ENCODE measurements at regions not wholly inside any gene's neighbourhood (a gene's known extent, or its start where the extent isn't known, plus 50 kb on each side); places are given as distances from the start of the nearest gene placed in this dataset.
"Not testable (repeated sequence)": the region's sequence is repeated elsewhere in the genome, so short reads cannot be mapped to it uniquely, and the experiment has no call there.

- DNase-seq (ENCODE audit: extremely low spot score), result no peak
- H3K36me3 ChIP-seq (ENCODE audit: insufficient read depth), result no peaks in the 10 kb centered on the region
- no peak overlapping the region for H3K4me3 ChIP-seq (ENCODE audit: low read depth, low read length)
- 85% methylated on average over 4 of the region's 4 CpGs for WGBS
- no peak overlapping the region for H3K27ac ChIP-seq (ENCODE audit: low read depth)
- H3K4me1 ChIP-seq (ENCODE audit: insufficient read depth), result no peaks in the 10 kb centered on the region
Measured at GRCh38 chr6:145547594-145548335, 187.6 kb downstream of the EPM2A start.

GRCh38 chr6:145548933-145549648, 186.2 kb downstream of the EPM2A start:
- DNase-seq (ENCODE audit: extremely low spot score), result no peak

GRCh38 chr6:145551164-145551563, 184.2 kb downstream of the EPM2A start:
- DNase-seq (ENCODE audit: extremely low spot score), result no peak
- Histone ChIP-seq H3K4me3 (ENCODE audit: low read depth, low read length) (no peak overlapping the region), H3K27ac (ENCODE audit: low read depth) (no peak overlapping the region), H3K4me1 (ENCODE audit: insufficient read depth) (no peaks in the 10 kb centered on the region), H3K36me3 (ENCODE audit: insufficient read depth) (no peaks in the 10 kb centered on the region)

More at GRCh38 chr6:145548933-145549648, 186.2 kb downstream of the EPM2A start:
- no peaks in the 10 kb centered on the region for H3K36me3 ChIP-seq (ENCODE audit: insufficient read depth)
- no peak overlapping the region for H3K4me3 ChIP-seq (ENCODE audit: low read depth, low read length)
- 42% methylated on average over 3 of the region's 3 CpGs for WGBS
- H3K27ac ChIP-seq (ENCODE audit: low read depth), result no peak overlapping the region
- H3K4me1 ChIP-seq (ENCODE audit: insufficient read depth), result no peaks in the 10 kb centered on the region

GRCh38 chr6:145555084-145555483, 180.2 kb downstream of the EPM2A start:
- H3K4me3 ChIP-seq (ENCODE audit: low read depth, low read length), result no peak overlapping the region
- H3K4me1 ChIP-seq (ENCODE audit: insufficient read depth), result no peaks in the 10 kb centered on the region
- H3K27ac ChIP-seq (ENCODE audit: low read depth), result no peak overlapping the region
- no peak for DNase-seq (ENCODE audit: extremely low spot score)
- 82% methylated on average over 1 of the region's 1 CpG for WGBS
- no peaks in the 10 kb centered on the region for H3K36me3 ChIP-seq (ENCODE audit: insufficient read depth)

- DNase-seq (ENCODE audit: extremely low spot score), result no peak
- H3K36me3 ChIP-seq (ENCODE audit: insufficient read depth), result no peaks in the 10 kb centered on the region
- H3K4me3 ChIP-seq (ENCODE audit: low read depth, low read length), result no peak overlapping the region
- no peaks in the 10 kb centered on the region for H3K4me1 ChIP-seq (ENCODE audit: insufficient read depth)
- H3K27ac ChIP-seq (ENCODE audit: low read depth), result no peak overlapping the region
Measured at GRCh38 chr6:145557474-145557873, 177.8 kb downstream of the EPM2A start.

- no peaks in the 10 kb centered on the region for H3K36me3 ChIP-seq (ENCODE audit: insufficient read depth)
- no peak for DNase-seq (ENCODE audit: extremely low spot score)
- no peak overlapping the region for H3K4me3 ChIP-seq (ENCODE audit: low read depth, low read length)
- no peak overlapping the region for H3K27ac ChIP-seq (ENCODE audit: low read depth)
- H3K4me1 ChIP-seq (ENCODE audit: insufficient read depth), result no peaks in the 10 kb centered on the region
- WGBS, result 82% methylated on average over 1 of the region's 1 CpG
Measured at GRCh38 chr6:145559836-145560235, 175.5 kb downstream of the EPM2A start.

GRCh38 chr6:145561095-145562072, 173.9 kb downstream of the EPM2A start:
- WGBS, result 80% methylated on average over 7 of the region's 7 CpGs
- H3K4me1 ChIP-seq (ENCODE audit: insufficient read depth), result no peaks in the 10 kb centered on the region
- no peak for DNase-seq (ENCODE audit: extremely low spot score)

GRCh38 chr6:145562771-145563615, 172.3 kb downstream of the EPM2A start:
- Histone ChIP-seq H3K4me3 (ENCODE audit: low read depth, low read length) (no peak overlapping the region), H3K36me3 (ENCODE audit: insufficient read depth) (no peaks in the 10 kb centered on the region), H3K27ac (ENCODE audit: low read depth) (no peak overlapping the region), H3K4me1 (ENCODE audit: insufficient read depth) (no peaks in the 10 kb centered on the region)
- no peak for DNase-seq (ENCODE audit: extremely low spot score)
- 80% methylated on average over 10 of the region's 10 CpGs for WGBS

More at GRCh38 chr6:145561095-145562072, 173.9 kb downstream of the EPM2A start:
- Histone ChIP-seq H3K4me3 (ENCODE audit: low read depth, low read length) (no peak overlapping the region), H3K36me3 (ENCODE audit: insufficient read depth) (no peaks in the 10 kb centered on the region), H3K27ac (ENCODE audit: low read depth) (no peak overlapping the region)

GRCh38 chr6:145564553-145564952, 170.8 kb downstream of the EPM2A start:
- no peak overlapping the region for H3K4me3 ChIP-seq (ENCODE audit: low read depth, low read length)
- no peak for DNase-seq (ENCODE audit: extremely low spot score)
- no peaks in the 10 kb centered on the region for H3K36me3 ChIP-seq (ENCODE audit: insufficient read depth)
- H3K27ac ChIP-seq (ENCODE audit: low read depth), result no peak overlapping the region
- H3K4me1 ChIP-seq (ENCODE audit: insufficient read depth), result no peaks in the 10 kb centered on the region

GRCh38 chr6:145567684-145568252, 167.6 kb downstream of the EPM2A start:
- WGBS, result 81% methylated on average over 1 of the region's 1 CpG

GRCh38 chr6:145569140-145569539, 166.2 kb downstream of the EPM2A start:
- WGBS, result 61% methylated on average over 3 of the region's 3 CpGs
- H3K36me3 ChIP-seq (ENCODE audit: insufficient read depth), result no peaks in the 10 kb centered on the region
- H3K4me1 ChIP-seq (ENCODE audit: insufficient read depth), result no peaks in the 10 kb centered on the region
- H3K4me3 ChIP-seq (ENCODE audit: low read depth, low read length), result no peak overlapping the region
- no peak for DNase-seq (ENCODE audit: extremely low spot score)
- H3K27ac ChIP-seq (ENCODE audit: low read depth), result no peak overlapping the region

More at GRCh38 chr6:145567684-145568252, 167.6 kb downstream of the EPM2A start:
- Histone ChIP-seq H3K27ac (ENCODE audit: low read depth) (no peak overlapping the region), H3K4me1 (ENCODE audit: insufficient read depth) (no peaks in the 10 kb centered on the region), H3K4me3 (ENCODE audit: low read depth, low read length) (no peak overlapping the region), H3K36me3 (ENCODE audit: insufficient read depth) (no peaks in the 10 kb centered on the region)
- no peak for DNase-seq (ENCODE audit: extremely low spot score)

GRCh38 chr6:145570336-145570735, 165.0 kb downstream of the EPM2A start:
- not testable (repeated sequence) for DNase-seq (ENCODE audit: extremely low spot score); H3K4me1 ChIP-seq (ENCODE audit: insufficient read depth); H3K27ac ChIP-seq (ENCODE audit: low read depth); H3K4me3 ChIP-seq (ENCODE audit: low read depth, low read length); H3K36me3 ChIP-seq (ENCODE audit: insufficient read depth)
- WGBS, result 55% methylated on average over 1 of the region's 1 CpG
